ENCODE measurements at regions not wholly inside any gene's neighbourhood (a gene's known extent, or its start where the extent isn't known, plus 50 kb on each side); places are given as distances from the start of the nearest gene placed in this dataset.

GRCh38 chr7:118845791-118846190, 621.3 kb downstream of the ANKRD7 start:
- peaks cover 5% of the 10 kb centered on the region; the same call in 1 of the 2 replicates for H3K9me3 ChIP-seq (ENCODE audit: control insufficient read depth, insufficient read depth, low read length)
- no peak overlapping the region for H3K14ac ChIP-seq (replicated peaks; ENCODE audit: low read depth, low read length)
- no peak overlapping the region for H2AK9ac ChIP-seq (replicated peaks; ENCODE audit: low read depth, low read length, poor library complexity)
- H3K9me1 ChIP-seq (ENCODE audit: insufficient read depth, low read length), result no peaks in the 10 kb centered on the region
- ATAC-seq (ENCODE audit: low read depth) (no peak), DNase-seq (no peak)
- no peaks in the 10 kb centered on the region for H3K36me3 ChIP-seq (ENCODE audit: control insufficient read depth, insufficient read depth, low read length)
- no peak overlapping the region for H2AFZ ChIP-seq (replicated peaks; ENCODE audit: low read length, poor library complexity)
- H2BK5ac ChIP-seq (ENCODE audit: low read depth, low read length, poor library complexity, severe bottlenecking), result no peak overlapping the region
- H4K8ac ChIP-seq (ENCODE audit: low read depth in 2 of 2, low read length in 2 of 2), result no peak overlapping the region
- no peak overlapping the region for H3K4ac ChIP-seq (ENCODE audit: low read depth, low read length)
- no peaks in the 10 kb centered on the region for H4K20me1 ChIP-seq (ENCODE audit: insufficient read depth, low read length)
- POLR2A ChIA-PET (ENCODE audit: unreplicated experiment), result no interaction called here
- CTCF ChIA-PET, result no interaction called here
- no peak overlapping the region for H3K4me2 ChIP-seq (ENCODE audit: low read depth, low read length)
- no TSS peak for BruUV-seq (replicated peaks)
- H3K4me1 ChIP-seq (ENCODE audit: control insufficient read depth, insufficient read depth, low read length), result no peaks in the 10 kb centered on the region
- no peaks in the 10 kb centered on the region for H3K79me1 ChIP-seq (ENCODE audit: low read depth in 1 of 2, low read length in 2 of 2)
- H3K18ac ChIP-seq (ENCODE audit: low read depth, low read length), result no peak overlapping the region
- no peak overlapping the region for H4K5ac ChIP-seq (ENCODE audit: low read depth, low read length)
- no peak overlapping the region for H2BK20ac ChIP-seq (ENCODE audit: low read depth, low read length)
- intact Hi-C loops (cut with micrococcal nuclease) (no loop called here), dilution Hi-C loops (cut with HindIII; ENCODE audit: low sequenced_read_pairs, unreplicated experiment) (no loop called here), in situ Hi-C loops (cut with MboI; ENCODE audit: low sequenced_read_pairs) (no loop called here)
- WGBS, 2 experiments (ENCODE audit: extremely low coverage in 2 of 2, insufficient read length in 1 of 2), result 100% methylated on average over 1 of the region's 3 CpGs; no CpG with 5 or more reads in 1 of the 2 experiments
- H4K91ac ChIP-seq (ENCODE audit: insufficient read depth, low read depth, low read length), result no peak overlapping the region
- H3K27ac ChIP-seq (ENCODE audit: insufficient read depth, low read length), result no peak overlapping the region
- no peaks in the 10 kb centered on the region for H3K27me3 ChIP-seq (ENCODE audit: control insufficient read depth, insufficient read depth, low read length)
- no peak overlapping the region for H3K56ac ChIP-seq (ENCODE audit: extremely low read depth, insufficient read depth, low read length)
- no peak overlapping the region for H3K23ac ChIP-seq (ENCODE audit: low read depth, low read length)
- no peak overlapping the region for H2AK5ac ChIP-seq (ENCODE audit: low read depth, low read length)
- H2BK15ac ChIP-seq (ENCODE audit: low read depth, low read length), result no peak overlapping the region
- H3K9ac ChIP-seq (ENCODE audit: low read depth, low read length), result no peak overlapping the region
- H2BK120ac ChIP-seq (ENCODE audit: low read depth, low read length), result no peak overlapping the region
- no peak for TF ChIP-seq MXI1 (IDR thresholded peaks at IDR 0.05; ENCODE audit: borderline replicate concordance, low read depth, low read length)
- TF ChIP-seq, protein P1, sequence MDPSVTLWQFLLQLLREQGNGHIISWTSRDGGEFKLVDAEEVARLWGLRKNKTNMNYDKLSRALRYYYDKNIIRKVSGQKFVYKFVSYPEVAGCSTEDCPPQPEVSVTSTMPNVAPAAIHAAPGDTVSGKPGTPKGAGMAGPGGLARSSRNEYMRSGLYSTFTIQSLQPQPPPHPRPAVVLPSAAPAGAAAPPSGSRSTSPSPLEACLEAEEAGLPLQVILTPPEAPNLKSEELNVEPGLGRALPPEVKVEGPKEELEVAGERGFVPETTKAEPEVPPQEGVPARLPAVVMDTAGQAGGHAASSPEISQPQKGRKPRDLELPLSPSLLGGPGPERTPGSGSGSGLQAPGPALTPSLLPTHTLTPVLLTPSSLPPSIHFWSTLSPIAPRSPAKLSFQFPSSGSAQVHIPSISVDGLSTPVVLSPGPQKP (IDR thresholded peaks at IDR 0.05; ENCODE audit: borderline replicate concordance, low read depth, low read length), result no peak
- no peak for TF ChIP-seq CTCF (conservative IDR thresholded peaks at IDR 0.05; ENCODE audit: low read depth, low read length)
- no peak for TF ChIP-seq POLR2A (IDR thresholded peaks at IDR 0.05; ENCODE audit: low read depth, low read length)
- TF ChIP-seq RAD21 (IDR thresholded peaks at IDR 0.05; ENCODE audit: low read length), result no peak
- TF ChIP-seq, protein P2, sequence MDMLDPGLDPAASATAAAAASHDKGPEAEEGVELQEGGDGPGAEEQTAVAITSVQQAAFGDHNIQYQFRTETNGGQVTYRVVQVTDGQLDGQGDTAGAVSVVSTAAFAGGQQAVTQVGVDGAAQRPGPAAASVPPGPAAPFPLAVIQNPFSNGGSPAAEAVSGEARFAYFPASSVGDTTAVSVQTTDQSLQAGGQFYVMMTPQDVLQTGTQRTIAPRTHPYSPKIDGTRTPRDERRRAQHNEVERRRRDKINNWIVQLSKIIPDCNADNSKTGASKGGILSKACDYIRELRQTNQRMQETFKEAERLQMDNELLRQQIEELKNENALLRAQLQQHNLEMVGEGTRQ (IDR thresholded peaks at IDR 0.05; ENCODE audit: low read depth, low read length), result no peak
- no peak for TF ChIP-seq BHLHE40 (IDR thresholded peaks at IDR 0.05; ENCODE audit: low read depth, low read length)
- no peak for TF ChIP-seq RFX5 (IDR thresholded peaks at IDR 0.05; ENCODE audit: low read depth, low read length)
- TF ChIP-seq FOS (IDR thresholded peaks at IDR 0.05; ENCODE audit: low read depth, low read length), result no peak
- TF ChIP-seq CHD1 (IDR thresholded peaks at IDR 0.05; ENCODE audit: low read depth, low read length), result no peak
- no peak for TF ChIP-seq NFE2L2 (IDR thresholded peaks at IDR 0.05; ENCODE audit: low read depth, low read length)
- TF ChIP-seq SMC3 (IDR thresholded peaks at IDR 0.05; ENCODE audit: low read depth, low read length), result no peak
- TF ChIP-seq MAFK (IDR thresholded peaks at IDR 0.05; ENCODE audit: low read depth, low read length), result no peak
- no peak for TF ChIP-seq CEBPB (IDR thresholded peaks at IDR 0.05; ENCODE audit: low read depth, low read length)
- TF ChIP-seq MAZ (IDR thresholded peaks at IDR 0.05; ENCODE audit: borderline replicate concordance, low read depth, low read length), result no peak
- no peak overlapping the region for H3K4me3 ChIP-seq (ENCODE audit: insufficient read depth, low read depth, low read length)

Data from IMR-90 (cell line).